Lower leg skin (tissue), 4 donors: ENCODE measurements at regions not wholly inside any gene's neighbourhood (a gene's known extent, or its start where the extent isn't known, plus 50 kb on each side); places are given as distances from the start of the nearest gene placed in this dataset.

ENCODE experiments used
- DNase-seq, 2 donors: peaks; one replicate each; pipeline ENCODE4 v3.0.0-alpha.2; 2019; ENCODE audit warnings: low spot score in 2 of 2
- H3K4me3 ChIP-seq: fragments of 200-600 bp; sonication (generic); 2 replicates; pipeline ENCODE4 v1.5.1; 2017; ENCODE audit warnings: mild to moderate bottlenecking, low read depth; ENCODE audit not compliant: poor library complexity, severe bottlenecking
- CTCF ChIP-seq, 3 donors: fragments of 450-650 bp; IDR thresholded peaks; one replicate each; pipeline ENCODE4 v1.5.1; 2016; ENCODE audit warnings: antibody characterized with exemption in 3 of 3, mild to moderate bottlenecking in 3 of 3, moderate library complexity in 2 of 3
- POLR2A ChIP-seq, 2 donors: fragments of 450-650 bp; IDR thresholded peaks; one replicate each; pipeline ENCODE4 v1.6.1; 2016 to 2017; ENCODE audit warnings: antibody characterized with exemption in 2 of 2, mild to moderate bottlenecking in 1 of 2, moderate library complexity in 1 of 2
- WGBS, 2 donors: methylation state at CpG; one replicate each; pipeline ENCODE4 v1.1.5; 2018; 5-methylcytosine and 5-hydroxymethylcytosine counted together
- intact Hi-C: fragments of 100-400 bp; cut with DNase I; formaldehyde crosslinking; loops from one replicate; pipeline ENCODE4 v1.15.0; 2023; ENCODE audit warnings: low total_unique reads

- DNase-seq = no peak
- intact Hi-C loops = no loop called here
- WGBS, 2 donors = 69 to 70% methylated on average over 5 of the region's 5 CpGs
These were observed 63.2 kb upstream of the TMEM17 start for GRCh38 chr2:62568983-62569837.

GRCh38 chr2:62568074-62568473 is 62.1 kb upstream of the TMEM17 start:
- 32 to 36% methylated on average over 1 of the region's 1 CpG for WGBS, 2 donors
- TF ChIP-seq POLR2A (IDR thresholded peaks at IDR 0.05) = no peak
- intact Hi-C loops = no loop called here
- DNase-seq = no peak
- no peak overlapping the region for H3K4me3 ChIP-seq

More at GRCh38 chr2:62568983-62569837, 63.2 kb upstream of the TMEM17 start:
- TF ChIP-seq CTCF (IDR thresholded peaks at IDR 0.05) (no peak), POLR2A (IDR thresholded peaks at IDR 0.05) (no peak)
- no peak overlapping the region for H3K4me3 ChIP-seq

- H3K4me3 ChIP-seq = no peak overlapping the region
- 82 to 84% methylated on average over 2 of the region's 2 CpGs for WGBS, 2 donors
- DNase-seq = no peak
- intact Hi-C loops = no loop called here
- TF ChIP-seq CTCF (IDR thresholded peaks at IDR 0.05) (no peak), POLR2A (IDR thresholded peaks at IDR 0.05) (no peak)
These were observed 61.7 kb upstream of the TMEM17 start for GRCh38 chr2:62567669-62568068.

GRCh38 chr2:62566847-62567246 is 60.9 kb upstream of the TMEM17 start:
- 80 to 81% methylated on average over 1 of the region's 1 CpG for WGBS, 2 donors
- no peak for DNase-seq
- no peak overlapping the region for H3K4me3 ChIP-seq
- intact Hi-C loops = no loop called here
- TF ChIP-seq POLR2A (IDR thresholded peaks at IDR 0.05) = no peak

- DNase-seq = no peak
- no peak overlapping the region for H3K4me3 ChIP-seq
- intact Hi-C loops = no loop called here
- no peak for TF ChIP-seq CTCF (IDR thresholded peaks at IDR 0.05)
- no peak for TF ChIP-seq POLR2A (IDR thresholded peaks at IDR 0.05)
- WGBS, 2 donors = 74 to 79% methylated on average over 3 of the region's 3 CpGs
These were observed 59.4 kb upstream of the TMEM17 start for GRCh38 chr2:62565309-62565908.

GRCh38 chr2:62564380-62565137 is 58.6 kb upstream of the TMEM17 start:
- DNase-seq = no peak
- H3K4me3 ChIP-seq = no peak overlapping the region
- WGBS, 2 donors = 89 to 90% methylated on average over 4 of the region's 4 CpGs
- TF ChIP-seq POLR2A (IDR thresholded peaks at IDR 0.05) (no peak), CTCF (IDR thresholded peaks at IDR 0.05) (no peak)
- intact Hi-C loops = no loop called here
